NT2/D1 (cell line): ENCODE measurements at regions not wholly inside any gene's neighbourhood (a gene's known extent, or its start where the extent isn't known, plus 50 kb on each side); places are given as distances from the start of the nearest gene placed in this dataset.

Experiments used
- DNase-seq: peaks from one replicate; pipeline ENCODE4 v3.0.0-alpha.2; 2011; ENCODE audit warnings: low read depth, low spot score
- H3K27me3 ChIP-seq: 2 replicates; pipeline ENCODE4 v1.6.0; 2011; ENCODE audit warnings: mild to moderate bottlenecking; ENCODE audit not compliant: insufficient read length, insufficient read depth
- H3K36me3 ChIP-seq: 2 replicates; pipeline ENCODE4 v1.6.1; 2011; ENCODE audit warnings: mild to moderate bottlenecking, low read length, mixed read lengths; ENCODE audit not compliant: insufficient read depth, insufficient read length
- H3K4me1 ChIP-seq: 2 replicates; pipeline ENCODE4 v1.5.1; 2011; ENCODE audit not compliant: insufficient read depth, insufficient read length
- H3K4me3 ChIP-seq: 2 replicates; pipeline ENCODE4 v1.5.1; 2011; ENCODE audit warnings: low read depth; ENCODE audit not compliant: insufficient read length
- H3K9ac ChIP-seq: 2 replicates; pipeline ENCODE4 v1.6.0; 2011; ENCODE audit warnings: low read depth; ENCODE audit not compliant: insufficient read length
- H3K9me3 ChIP-seq: 2 replicates; pipeline ENCODE4 v1.5.1; 2011; ENCODE audit warnings: mild to moderate bottlenecking, low read length; ENCODE audit not compliant: insufficient read depth
- SUZ12 ChIP-seq: IDR thresholded peaks from 2 replicates; pipeline ENCODE4 v1.6.1; 2011; ENCODE audit not compliant: insufficient read length, insufficient read depth; ENCODE audit errors: extremely low read depth
- YY1 ChIP-seq: IDR thresholded peaks from 2 replicates; pipeline ENCODE4 v1.6.1; 2011; ENCODE audit not compliant: insufficient read length, insufficient read depth
- ZNF274 ChIP-seq: IDR thresholded peaks from 2 replicates; pipeline ENCODE4 v1.6.1; 2011; ENCODE audit warnings: mild to moderate bottlenecking, low read depth, low read length

DNA sequence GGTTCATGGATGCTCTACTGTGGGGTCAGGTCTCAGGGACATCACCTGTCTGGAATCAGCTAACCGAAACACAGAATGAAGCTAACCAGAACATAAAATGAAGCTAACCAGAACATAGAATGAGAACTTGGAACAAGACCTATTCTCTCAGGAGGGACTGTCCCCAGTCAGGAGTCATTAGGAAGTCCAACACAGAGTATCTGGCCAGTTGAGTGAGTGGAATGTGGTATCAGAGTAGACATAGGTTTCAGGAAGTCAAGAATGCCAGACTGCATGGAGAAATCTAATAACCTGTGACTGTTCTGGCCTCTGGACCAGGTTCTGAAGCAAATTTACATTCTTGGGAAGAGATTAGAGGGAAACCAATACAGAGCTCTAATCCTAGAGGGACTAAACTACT is 609.6 kb downstream of the PRELID2 start:
- H3K4me1 ChIP-seq, result no peaks in the 10 kb centered on the region
- no peak overlapping the region for H3K4me3 ChIP-seq
- no peaks in the 10 kb centered on the region for H3K9me3 ChIP-seq
- TF ChIP-seq YY1, result no peak
- no peaks in the 10 kb centered on the region for H3K36me3 ChIP-seq
- DNase-seq, result no peak
- H3K9ac ChIP-seq, result no peak overlapping the region
- H3K27me3 ChIP-seq, result no peaks in the 10 kb centered on the region

GRCh38 chr5:145223582-145223981 is 611.6 kb downstream of the PRELID2 start:
- Histone ChIP-seq H3K4me1 (no peaks in the 10 kb centered on the region), H3K27me3 (no peaks in the 10 kb centered on the region), H3K9me3 (no peaks in the 10 kb centered on the region), H3K4me3 (no peak overlapping the region), H3K9ac (no peak overlapping the region), H3K36me3 (no peaks in the 10 kb centered on the region)
- no peak for DNase-seq
- TF ChIP-seq ZNF274, result no peak
- TF ChIP-seq YY1, result no peak
- no peak for TF ChIP-seq SUZ12

DNA sequence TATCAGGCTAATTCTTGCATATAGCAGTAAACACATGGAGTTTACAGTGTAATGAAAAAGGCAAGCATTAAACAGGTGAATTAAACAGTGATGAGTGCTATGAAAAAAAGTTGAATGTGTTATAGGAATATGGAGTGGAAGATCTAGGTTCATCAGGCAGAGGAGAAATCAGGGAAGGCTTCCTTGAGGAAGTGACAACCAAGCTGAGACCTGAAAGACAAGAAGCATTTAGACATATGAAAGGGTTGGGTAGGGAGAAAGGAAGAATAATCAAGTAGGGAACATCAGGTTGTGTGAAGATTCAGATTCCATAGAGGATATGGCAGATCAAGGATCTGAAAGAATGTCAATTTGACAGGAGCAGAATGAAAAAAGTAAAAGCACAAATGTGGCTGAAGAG is 612.5 kb downstream of the PRELID2 start:
- Histone ChIP-seq H3K9me3 (no peaks in the 10 kb centered on the region), H3K4me1 (no peaks in the 10 kb centered on the region), H3K4me3 (no peak overlapping the region), H3K9ac (no peak overlapping the region), H3K36me3 (no peaks in the 10 kb centered on the region), H3K27me3 (no peaks in the 10 kb centered on the region)
- no peak for DNase-seq
- no peak for TF ChIP-seq ZNF274
- TF ChIP-seq YY1, result no peak
- no peak for TF ChIP-seq SUZ12

DNA sequence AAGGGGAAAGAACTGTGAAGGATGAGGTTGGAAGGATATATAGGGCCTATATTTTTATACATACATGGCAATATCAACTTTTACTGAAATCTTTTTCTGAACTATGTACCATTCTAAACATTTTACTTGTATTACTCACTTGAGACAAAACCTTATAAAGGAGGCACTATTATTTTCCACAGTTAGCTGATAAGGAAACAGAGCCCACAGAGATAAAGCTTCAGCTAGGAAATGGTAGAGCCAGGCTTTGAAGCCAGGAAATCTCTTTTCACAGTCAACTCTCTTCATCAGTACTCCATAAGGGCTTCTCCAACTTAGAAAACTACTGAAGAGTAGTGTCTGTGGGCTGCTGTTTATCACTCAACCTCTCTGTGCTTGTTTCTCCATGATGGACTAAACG is 613.7 kb downstream of the PRELID2 start:
- Histone ChIP-seq H3K9me3 (no peaks in the 10 kb centered on the region), H3K9ac (no peak overlapping the region), H3K4me3 (no peak overlapping the region), H3K4me1 (no peaks in the 10 kb centered on the region), H3K36me3 (no peaks in the 10 kb centered on the region), H3K27me3 (no peaks in the 10 kb centered on the region)
- DNase-seq, result no peak
- TF ChIP-seq ZNF274 (no peak), SUZ12 (no peak)

GRCh38 chr5:145220481-145220880 is 614.7 kb downstream of the PRELID2 start:
- no peak for DNase-seq
- H3K9me3 ChIP-seq, result no peaks in the 10 kb centered on the region
- TF ChIP-seq SUZ12, result no peak
- TF ChIP-seq YY1, result no peak
- no peak for TF ChIP-seq ZNF274

GRCh38 chr5:145218982-145219381 is 616.2 kb downstream of the PRELID2 start:
- Histone ChIP-seq H3K9me3 (no peaks in the 10 kb centered on the region), H3K4me1 (no peaks in the 10 kb centered on the region), H3K4me3 (no peak overlapping the region), H3K36me3 (no peaks in the 10 kb centered on the region), H3K27me3 (no peaks in the 10 kb centered on the region), H3K9ac (no peak overlapping the region)
- DNase-seq, result no peak
- no peak for TF ChIP-seq ZNF274
- TF ChIP-seq SUZ12, result no peak
- no peak for TF ChIP-seq YY1

More at GRCh38 chr5:145220481-145220880, 614.7 kb downstream of the PRELID2 start:
- Histone ChIP-seq H3K4me1 (no peaks in the 10 kb centered on the region), H3K4me3 (no peak overlapping the region), H3K9ac (no peak overlapping the region), H3K36me3 (no peaks in the 10 kb centered on the region), H3K27me3 (no peaks in the 10 kb centered on the region)

GRCh38 chr5:145218019-145218418 is 617.1 kb downstream of the PRELID2 start:
- H3K4me3 ChIP-seq, result no peak overlapping the region
- no peaks in the 10 kb centered on the region for H3K27me3 ChIP-seq
- no peak overlapping the region for H3K9ac ChIP-seq
- DNase-seq, result no peak
- H3K4me1 ChIP-seq, result no peaks in the 10 kb centered on the region
- no peaks in the 10 kb centered on the region for H3K36me3 ChIP-seq
- H3K9me3 ChIP-seq, result no peaks in the 10 kb centered on the region
- TF ChIP-seq YY1 (no peak), SUZ12 (no peak), ZNF274 (no peak)

DNA sequence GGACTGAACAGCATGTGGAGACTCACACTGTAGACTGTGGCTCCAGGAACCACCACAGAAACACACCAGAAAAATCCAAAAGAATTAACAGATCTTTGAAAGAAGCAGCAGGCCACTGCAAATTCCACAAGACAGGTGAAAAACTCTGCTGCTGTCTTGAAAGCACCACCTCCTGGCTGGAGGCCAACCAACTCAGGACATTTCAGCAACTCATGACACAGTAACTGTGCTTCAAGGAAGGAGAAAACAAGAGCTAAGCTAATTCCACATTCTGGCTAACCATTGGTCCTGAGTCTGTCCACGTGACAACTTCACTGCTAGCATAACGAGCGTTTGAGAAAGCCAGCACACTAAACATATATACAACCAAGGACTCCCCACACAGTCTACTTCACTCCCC is 625.1 kb downstream of the PRELID2 start:
- H3K36me3 ChIP-seq, result no peaks in the 10 kb centered on the region
- no peak for DNase-seq
- no peaks in the 10 kb centered on the region for H3K27me3 ChIP-seq
- no peaks in the 10 kb centered on the region for H3K4me1 ChIP-seq
- H3K4me3 ChIP-seq, result no peak overlapping the region
- no peaks in the 10 kb centered on the region for H3K9me3 ChIP-seq
- no peak for TF ChIP-seq SUZ12
- TF ChIP-seq ZNF274, result no peak
- no peak for TF ChIP-seq YY1
- H3K9ac ChIP-seq, result no peak overlapping the region
